HEK293 (cell line): ENCODE measurements at regions not wholly inside any gene's neighbourhood (a gene's known extent, or its start where the extent isn't known, plus 50 kb on each side); places are given as distances from the start of the nearest gene placed in this dataset.

ENCODE experiments used
- GLI2 ChIP-seq: fragments of 450-650 bp; formaldehyde crosslinking; IDR thresholded peaks from 2 replicates; pipeline ENCODE4; 2017; ENCODE audit warnings: missing biosample characterization, missing genetic modification characterization, low read depth, borderline replicate concordance
- GLIS1 ChIP-seq: fragments of 450-650 bp; formaldehyde crosslinking; IDR thresholded peaks from 2 replicates; pipeline ENCODE4 v1.5.1; 2016; ENCODE audit warnings: missing biosample characterization, missing genetic modification characterization
- SETDB1 ChIP-seq: IDR thresholded peaks from one replicate; pipeline ENCODE4 v1.6.1; 2017; ENCODE audit warnings: mild to moderate bottlenecking, low read length, moderate library complexity, mixed read lengths; ENCODE audit not compliant: insufficient read length
- ZBTB8A ChIP-seq: fragments of 450-650 bp; formaldehyde crosslinking; IDR thresholded peaks from 2 replicates; pipeline ENCODE4 v1.5.1; 2016; ENCODE audit warnings: missing biosample characterization, missing genetic modification characterization
- ZFHX2 ChIP-seq: fragments of 450-650 bp; formaldehyde crosslinking; conservative IDR thresholded peaks from 2 replicates; pipeline ENCODE4 v1.5.1; 2016; ENCODE audit warnings: missing biosample characterization, missing genetic modification characterization
- ZNF274 ChIP-seq, 2 experiments: fragments of 200-500 bp in 1 of 2; fragments of 450-650 bp in 1 of 2; sonication (Bioruptor generic) in 1 of 2; formaldehyde crosslinking in 1 of 2; IDR thresholded peaks; 2 replicates each; pipeline versions ENCODE4 v1.5.1 to v1.6.1; 2014 to 2016; ENCODE audit warnings: borderline replicate concordance in 1 of 2, inconsistent platforms in 1 of 2, low read length in 1 of 2, missing biosample characterization in 1 of 2, missing genetic modification characterization in 1 of 2
- ZNF366 ChIP-seq: fragments of 450-650 bp; formaldehyde crosslinking; conservative IDR thresholded peaks from 2 replicates; pipeline ENCODE4 v1.5.1; 2016; ENCODE audit warnings: missing biosample characterization, missing genetic modification characterization
- ZNF837 ChIP-seq: fragments of 450-650 bp; formaldehyde crosslinking; IDR thresholded peaks from 2 replicates; pipeline ENCODE4 v1.5.1; 2016; ENCODE audit warnings: missing biosample characterization, missing genetic modification characterization
- TF ChIP-seq, protein P1 (sequence below): fragments of 450-650 bp; formaldehyde crosslinking; IDR thresholded peaks from 2 replicates; pipeline ENCODE4 v1.5.1; 2016; ENCODE audit warnings: missing biosample characterization, missing genetic modification characterization
- TF ChIP-seq, protein P2 (sequence below): fragments of 450-650 bp; formaldehyde crosslinking; IDR thresholded peaks from 2 replicates; pipeline ENCODE4 v1.5.1; 2016; ENCODE audit warnings: missing biosample characterization, missing genetic modification characterization, low read depth
- TF ChIP-seq, protein P3 (sequence below): fragments of 450-650 bp; formaldehyde crosslinking; IDR thresholded peaks from 2 replicates; pipeline ENCODE4; 2016; ENCODE audit warnings: missing biosample characterization, missing genetic modification characterization
- TF ChIP-seq, protein P4 (sequence below): fragments of 450-650 bp; formaldehyde crosslinking; IDR thresholded peaks from 2 replicates; pipeline ENCODE4 v1.5.1; 2016; ENCODE audit warnings: missing biosample characterization, missing genetic modification characterization, borderline replicate concordance
- TF ChIP-seq, protein P5 (sequence below): fragments of 450-650 bp; formaldehyde crosslinking; IDR thresholded peaks from 2 replicates; pipeline ENCODE4 v1.5.1; 2016; ENCODE audit warnings: missing biosample characterization, missing genetic modification characterization, low read depth

DNA sequence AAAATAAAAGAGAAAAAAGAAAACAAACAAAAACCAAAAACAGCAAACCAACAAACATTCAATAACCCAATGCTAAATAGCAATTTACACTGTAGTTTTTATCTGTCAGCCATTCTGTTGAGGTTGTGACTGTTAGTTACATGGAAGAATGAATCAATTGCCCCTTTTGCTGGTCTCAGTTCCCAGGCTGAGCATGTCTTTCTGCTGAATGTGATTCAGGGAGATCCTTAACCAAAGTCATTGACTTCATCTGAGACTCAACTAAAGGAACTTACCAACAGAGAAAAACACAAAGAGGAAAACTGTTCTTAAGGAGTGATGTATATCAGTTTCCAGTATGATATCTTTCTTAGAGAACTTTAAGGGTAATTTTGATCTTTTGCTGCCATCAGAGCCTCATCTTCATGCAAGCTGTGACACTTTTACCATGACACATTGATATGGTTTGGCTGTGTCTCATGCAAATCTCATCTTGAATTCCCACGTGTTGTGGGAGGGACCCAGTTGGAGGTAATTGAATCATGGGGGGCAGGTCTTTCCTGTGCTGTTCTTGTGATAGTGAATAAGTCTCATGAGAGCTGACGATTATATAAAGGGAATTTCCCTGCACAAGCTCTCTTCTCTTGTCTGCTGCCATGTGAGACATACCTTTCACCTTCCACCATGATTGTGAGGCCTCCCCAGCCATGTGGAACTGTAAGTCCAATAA lies 469.8 kb downstream of the KIF20B start:
- TF ChIP-seq ZBTB8A (tag by site-specific recombination) (no peak), GLIS1 (tag by site-specific recombination) (no peak), ZNF274 (IDR thresholded peaks at IDR 0.05; ENCODE audit: low read length) (no peak), ZNF274 (tag by site-specific recombination; IDR thresholded peaks at IDR 0.05; ENCODE audit: borderline replicate concordance) (no peak), GLI2 (tag by site-specific recombination) (no peak), SETDB1 (no peak), ZNF837 (no peak), ZNF366 (no peak), ZFHX2 (no peak)
- TF ChIP-seq, protein P1, sequence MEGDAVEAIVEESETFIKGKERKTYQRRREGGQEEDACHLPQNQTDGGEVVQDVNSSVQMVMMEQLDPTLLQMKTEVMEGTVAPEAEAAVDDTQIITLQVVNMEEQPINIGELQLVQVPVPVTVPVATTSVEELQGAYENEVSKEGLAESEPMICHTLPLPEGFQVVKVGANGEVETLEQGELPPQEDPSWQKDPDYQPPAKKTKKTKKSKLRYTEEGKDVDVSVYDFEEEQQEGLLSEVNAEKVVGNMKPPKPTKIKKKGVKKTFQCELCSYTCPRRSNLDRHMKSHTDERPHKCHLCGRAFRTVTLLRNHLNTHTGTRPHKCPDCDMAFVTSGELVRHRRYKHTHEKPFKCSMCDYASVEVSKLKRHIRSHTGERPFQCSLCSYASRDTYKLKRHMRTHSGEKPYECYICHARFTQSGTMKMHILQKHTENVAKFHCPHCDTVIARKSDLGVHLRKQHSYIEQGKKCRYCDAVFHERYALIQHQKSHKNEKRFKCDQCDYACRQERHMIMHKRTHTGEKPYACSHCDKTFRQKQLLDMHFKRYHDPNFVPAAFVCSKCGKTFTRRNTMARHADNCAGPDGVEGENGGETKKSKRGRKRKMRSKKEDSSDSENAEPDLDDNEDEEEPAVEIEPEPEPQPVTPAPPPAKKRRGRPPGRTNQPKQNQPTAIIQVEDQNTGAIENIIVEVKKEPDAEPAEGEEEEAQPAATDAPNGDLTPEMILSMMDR = no peak
- TF ChIP-seq, protein P2, sequence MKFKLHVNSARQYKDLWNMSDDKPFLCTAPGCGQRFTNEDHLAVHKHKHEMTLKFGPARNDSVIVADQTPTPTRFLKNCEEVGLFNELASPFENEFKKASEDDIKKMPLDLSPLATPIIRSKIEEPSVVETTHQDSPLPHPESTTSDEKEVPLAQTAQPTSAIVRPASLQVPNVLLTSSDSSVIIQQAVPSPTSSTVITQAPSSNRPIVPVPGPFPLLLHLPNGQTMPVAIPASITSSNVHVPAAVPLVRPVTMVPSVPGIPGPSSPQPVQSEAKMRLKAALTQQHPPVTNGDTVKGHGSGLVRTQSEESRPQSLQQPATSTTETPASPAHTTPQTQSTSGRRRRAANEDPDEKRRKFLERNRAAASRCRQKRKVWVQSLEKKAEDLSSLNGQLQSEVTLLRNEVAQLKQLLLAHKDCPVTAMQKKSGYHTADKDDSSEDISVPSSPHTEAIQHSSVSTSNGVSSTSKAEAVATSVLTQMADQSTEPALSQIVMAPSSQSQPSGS (tag by site-specific recombination) = no peak
- TF ChIP-seq, protein P3, sequence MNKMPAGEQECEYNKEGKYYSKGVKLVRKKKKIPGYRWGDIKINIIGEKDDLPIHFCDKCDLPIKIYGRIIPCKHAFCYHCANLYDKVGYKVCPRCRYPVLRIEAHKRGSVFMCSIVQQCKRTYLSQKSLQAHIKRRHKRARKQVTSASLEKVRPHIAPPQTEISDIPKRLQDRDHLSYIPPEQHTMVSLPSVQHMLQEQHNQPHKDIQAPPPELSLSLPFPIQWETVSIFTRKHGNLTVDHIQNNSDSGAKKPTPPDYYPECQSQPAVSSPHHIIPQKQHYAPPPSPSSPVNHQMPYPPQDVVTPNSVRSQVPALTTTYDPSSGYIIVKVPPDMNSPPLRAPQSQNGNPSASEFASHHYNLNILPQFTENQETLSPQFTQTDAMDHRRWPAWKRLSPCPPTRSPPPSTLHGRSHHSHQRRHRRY (tag by site-specific recombination) = no peak
- TF ChIP-seq, protein P4, sequence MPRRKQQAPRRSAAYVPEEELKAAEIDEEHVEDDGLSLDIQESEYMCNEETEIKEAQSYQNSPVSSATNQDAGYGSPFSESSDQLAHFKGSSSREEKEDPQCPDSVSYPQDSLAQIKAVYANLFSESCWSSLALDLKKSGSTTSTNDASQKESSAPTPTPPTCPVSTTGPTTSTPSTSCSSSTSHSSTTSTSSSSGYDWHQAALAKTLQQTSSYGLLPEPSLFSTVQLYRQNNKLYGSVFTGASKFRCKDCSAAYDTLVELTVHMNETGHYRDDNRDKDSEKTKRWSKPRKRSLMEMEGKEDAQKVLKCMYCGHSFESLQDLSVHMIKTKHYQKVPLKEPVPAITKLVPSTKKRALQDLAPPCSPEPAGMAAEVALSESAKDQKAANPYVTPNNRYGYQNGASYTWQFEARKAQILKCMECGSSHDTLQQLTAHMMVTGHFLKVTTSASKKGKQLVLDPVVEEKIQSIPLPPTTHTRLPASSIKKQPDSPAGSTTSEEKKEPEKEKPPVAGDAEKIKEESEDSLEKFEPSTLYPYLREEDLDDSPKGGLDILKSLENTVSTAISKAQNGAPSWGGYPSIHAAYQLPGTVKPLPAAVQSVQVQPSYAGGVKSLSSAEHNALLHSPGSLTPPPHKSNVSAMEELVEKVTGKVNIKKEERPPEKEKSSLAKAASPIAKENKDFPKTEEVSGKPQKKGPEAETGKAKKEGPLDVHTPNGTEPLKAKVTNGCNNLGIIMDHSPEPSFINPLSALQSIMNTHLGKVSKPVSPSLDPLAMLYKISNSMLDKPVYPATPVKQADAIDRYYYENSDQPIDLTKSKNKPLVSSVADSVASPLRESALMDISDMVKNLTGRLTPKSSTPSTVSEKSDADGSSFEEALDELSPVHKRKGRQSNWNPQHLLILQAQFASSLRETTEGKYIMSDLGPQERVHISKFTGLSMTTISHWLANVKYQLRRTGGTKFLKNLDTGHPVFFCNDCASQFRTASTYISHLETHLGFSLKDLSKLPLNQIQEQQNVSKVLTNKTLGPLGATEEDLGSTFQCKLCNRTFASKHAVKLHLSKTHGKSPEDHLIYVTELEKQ (tag by site-specific recombination) = no peak
- TF ChIP-seq, protein P5, sequence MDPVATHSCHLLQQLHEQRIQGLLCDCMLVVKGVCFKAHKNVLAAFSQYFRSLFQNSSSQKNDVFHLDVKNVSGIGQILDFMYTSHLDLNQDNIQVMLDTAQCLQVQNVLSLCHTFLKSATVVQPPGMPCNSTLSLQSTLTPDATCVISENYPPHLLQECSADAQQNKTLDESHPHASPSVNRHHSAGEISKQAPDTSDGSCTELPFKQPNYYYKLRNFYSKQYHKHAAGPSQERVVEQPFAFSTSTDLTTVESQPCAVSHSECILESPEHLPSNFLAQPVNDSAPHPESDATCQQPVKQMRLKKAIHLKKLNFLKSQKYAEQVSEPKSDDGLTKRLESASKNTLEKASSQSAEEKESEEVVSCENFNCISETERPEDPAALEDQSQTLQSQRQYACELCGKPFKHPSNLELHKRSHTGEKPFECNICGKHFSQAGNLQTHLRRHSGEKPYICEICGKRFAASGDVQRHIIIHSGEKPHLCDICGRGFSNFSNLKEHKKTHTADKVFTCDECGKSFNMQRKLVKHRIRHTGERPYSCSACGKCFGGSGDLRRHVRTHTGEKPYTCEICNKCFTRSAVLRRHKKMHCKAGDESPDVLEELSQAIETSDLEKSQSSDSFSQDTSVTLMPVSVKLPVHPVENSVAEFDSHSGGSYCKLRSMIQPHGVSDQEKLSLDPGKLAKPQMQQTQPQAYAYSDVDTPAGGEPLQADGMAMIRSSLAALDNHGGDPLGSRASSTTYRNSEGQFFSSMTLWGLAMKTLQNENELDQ = no peak
